H1 (cell line): ENCODE measurements at regions not wholly inside any gene's neighbourhood (a gene's known extent, or its start where the extent isn't known, plus 50 kb on each side); places are given as distances from the start of the nearest gene placed in this dataset.

ENCODE experiments used
- BCL11A ChIP-seq, 2 experiments: IDR thresholded peaks; one replicate each; pipeline ENCODE4 v1.6.1; 2011; ENCODE audit warnings: low read depth in 2 of 2, low read length in 2 of 2, mild to moderate bottlenecking in 2 of 2
- BRCA1 ChIP-seq: IDR thresholded peaks from 2 replicates; pipeline ENCODE4 v1.6.1; 2012; ENCODE audit warnings: low read depth, low read length, improper control_type of control experiment
- CEBPB ChIP-seq: IDR thresholded peaks from 2 replicates; pipeline ENCODE4 v1.6.1; 2012; ENCODE audit warnings: low read depth, low read length
- CHD2 ChIP-seq: IDR thresholded peaks from 2 replicates; pipeline ENCODE4 v1.6.1; 2012; ENCODE audit warnings: low read length, improper control_type of control experiment
- EP300 ChIP-seq, 2 experiments: IDR thresholded peaks; 1 replicate in 1 of 2; 2 replicates in 1 of 2; pipeline ENCODE4 v1.6.1; 2011 to 2012; ENCODE audit warnings: low read depth in 2 of 2, low read length in 2 of 2, mild to moderate bottlenecking in 2 of 2, borderline replicate concordance in 1 of 2, inconsistent platforms in 1 of 2, moderate library complexity in 1 of 2
- HDAC6 ChIP-seq: IDR thresholded peaks from one replicate; pipeline ENCODE4 v1.7.1; 2012; ENCODE audit warnings: low read depth, mild to moderate bottlenecking, inconsistent platforms, low read length, moderate library complexity
- POLR2A ChIP-seq, 2 experiments: IDR thresholded peaks; 1 replicate in 1 of 2; 2 replicates in 1 of 2; pipeline ENCODE4 v1.6.1; 2011; ENCODE audit warnings: low read depth in 2 of 2, low read length in 2 of 2, mild to moderate bottlenecking in 2 of 2; ENCODE audit errors: control extremely low read depth in 1 of 2
- RAD21 ChIP-seq, 2 experiments: IDR thresholded peaks in 1 of 2; conservative IDR thresholded peaks in 1 of 2; 2 replicates each; pipeline ENCODE4 v1.6.1; 2011; ENCODE audit warnings: low read depth in 2 of 2, low read length in 2 of 2, improper control_type of control experiment in 1 of 2, inconsistent platforms in 1 of 2, mild to moderate bottlenecking in 1 of 2, moderate library complexity in 1 of 2
- TAF1 ChIP-seq: IDR thresholded peaks from 2 replicates; pipeline ENCODE4 v1.6.1; 2011; ENCODE audit warnings: mild to moderate bottlenecking, low read depth, low read length
- TF ChIP-seq, protein P1 (sequence below), 3 experiments: IDR thresholded peaks; 1 replicate in 2 of 3; 2 replicates in 1 of 3; pipeline versions ENCODE4 v1.5.1 to v1.6.1; 2011; ENCODE audit warnings: low read length in 3 of 3, mild to moderate bottlenecking in 3 of 3, inconsistent platforms in 2 of 3, low read depth in 1 of 3, moderate library complexity in 1 of 3; ENCODE audit not compliant: insufficient read depth in 1 of 3; ENCODE audit errors: control extremely low read depth in 1 of 3

DNA sequence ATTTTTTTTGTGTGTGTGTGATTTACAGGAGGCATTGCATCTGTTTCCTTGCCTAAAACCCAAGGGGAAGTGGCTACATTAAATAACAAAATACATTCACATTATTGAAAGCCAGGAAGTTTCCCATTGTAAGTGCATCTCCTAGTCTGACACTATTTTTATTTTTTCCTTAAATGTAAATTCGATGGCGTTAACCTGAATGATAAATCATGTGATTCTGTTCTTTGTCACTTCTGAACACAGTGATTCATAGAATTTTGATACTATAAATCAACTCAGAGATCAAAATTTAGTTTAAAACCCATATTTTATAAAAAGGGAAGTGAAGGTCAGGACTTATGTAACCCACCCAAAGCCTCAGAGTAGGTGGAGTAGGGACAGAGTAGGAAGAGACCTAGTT is 258.1 kb downstream of the GABRG1 start:
- no peak for TF ChIP-seq BRCA1
- TF ChIP-seq, protein P1, sequence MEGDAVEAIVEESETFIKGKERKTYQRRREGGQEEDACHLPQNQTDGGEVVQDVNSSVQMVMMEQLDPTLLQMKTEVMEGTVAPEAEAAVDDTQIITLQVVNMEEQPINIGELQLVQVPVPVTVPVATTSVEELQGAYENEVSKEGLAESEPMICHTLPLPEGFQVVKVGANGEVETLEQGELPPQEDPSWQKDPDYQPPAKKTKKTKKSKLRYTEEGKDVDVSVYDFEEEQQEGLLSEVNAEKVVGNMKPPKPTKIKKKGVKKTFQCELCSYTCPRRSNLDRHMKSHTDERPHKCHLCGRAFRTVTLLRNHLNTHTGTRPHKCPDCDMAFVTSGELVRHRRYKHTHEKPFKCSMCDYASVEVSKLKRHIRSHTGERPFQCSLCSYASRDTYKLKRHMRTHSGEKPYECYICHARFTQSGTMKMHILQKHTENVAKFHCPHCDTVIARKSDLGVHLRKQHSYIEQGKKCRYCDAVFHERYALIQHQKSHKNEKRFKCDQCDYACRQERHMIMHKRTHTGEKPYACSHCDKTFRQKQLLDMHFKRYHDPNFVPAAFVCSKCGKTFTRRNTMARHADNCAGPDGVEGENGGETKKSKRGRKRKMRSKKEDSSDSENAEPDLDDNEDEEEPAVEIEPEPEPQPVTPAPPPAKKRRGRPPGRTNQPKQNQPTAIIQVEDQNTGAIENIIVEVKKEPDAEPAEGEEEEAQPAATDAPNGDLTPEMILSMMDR (IDR thresholded peaks at IDR 0.05; ENCODE audit: control extremely low read depth in 1 of 3, insufficient read depth in 1 of 3, low read depth in 1 of 3, low read length in 3 of 3): no peak
- TF ChIP-seq CHD2: no peak
- no peak for TF ChIP-seq CEBPB
- no peak for TF ChIP-seq EP300 (IDR thresholded peaks at IDR 0.05; ENCODE audit: borderline replicate concordance in 1 of 2, low read depth in 2 of 2, low read length in 2 of 2)
- TF ChIP-seq POLR2A (IDR thresholded peaks at IDR 0.05; ENCODE audit: control extremely low read depth in 1 of 2, low read depth in 2 of 2, low read length in 2 of 2): no peak
- no peak for TF ChIP-seq TAF1
- TF ChIP-seq RAD21 (IDR thresholded peaks at IDR 0.05 in 1 of 2, conservative IDR thresholded peaks at IDR 0.05 in 1 of 2; ENCODE audit: low read depth in 2 of 2, low read length in 2 of 2): no peak
- no peak for TF ChIP-seq BCL11A (IDR thresholded peaks at IDR 0.05; ENCODE audit: low read depth in 2 of 2, low read length in 2 of 2)
- no peak for TF ChIP-seq HDAC6
